Left hindlimb (tissue), 1 donor: ENCODE measurements at regions not wholly inside any gene's neighbourhood (a gene's known extent, or its start where the extent isn't known, plus 50 kb on each side); places are given as distances from the start of the nearest gene placed in this dataset.

Experiments used
- DNase-seq: peaks from one replicate; pipeline ENCODE4 v3.0.0-alpha.2; 2018

GRCh38 chr17:72262766-72263165 lies 141.9 kb downstream of the SOX9 start:
- no peak for DNase-seq

- no peak for DNase-seq
Observed at GRCh38 chr17:72264682-72265405, 144.0 kb downstream of the SOX9 start.

- DNase-seq: no peak
Observed at GRCh38 chr17:72266112-72266775, 145.4 kb downstream of the SOX9 start.

- DNase-seq: no peak
Observed at GRCh38 chr17:72267601-72268000, 146.8 kb downstream of the SOX9 start.

GRCh38 chr17:72268431-72268830 lies 147.6 kb downstream of the SOX9 start:
- no peak for DNase-seq

GRCh38 chr17:72270273-72270924 lies 149.6 kb downstream of the SOX9 start:
- DNase-seq: peak; percentile 73

GRCh38 chr17:72271603-72272002 lies 150.8 kb downstream of the SOX9 start:
- no peak for DNase-seq

- no peak for DNase-seq
Observed at GRCh38 chr17:72273289-72274056, 152.7 kb downstream of the SOX9 start.

GRCh38 chr17:72274614-72275013 lies 153.8 kb downstream of the SOX9 start:
- DNase-seq: no peak

GRCh38 chr17:72280881-72281280 lies 160.1 kb downstream of the SOX9 start:
- no peak for DNase-seq

GRCh38 chr17:72282439-72283029 lies 161.7 kb downstream of the SOX9 start:
- no peak for DNase-seq

- no peak for DNase-seq
Observed at GRCh38 chr17:72284806-72285205, 164.0 kb downstream of the SOX9 start.

- DNase-seq: no peak
Observed at GRCh38 chr17:72287586-72287985, 166.8 kb downstream of the SOX9 start.

- DNase-seq: no peak
Observed at GRCh38 chr17:72294487-72294893, 173.7 kb downstream of the SOX9 start.

- no peak for DNase-seq
Observed at GRCh38 chr17:72295916-72296315, 175.1 kb downstream of the SOX9 start.

- no peak for DNase-seq
Observed at GRCh38 chr17:72296456-72296855, 175.6 kb downstream of the SOX9 start.

- peak; percentile 46 for DNase-seq
Observed at GRCh38 chr17:72297326-72298115, 176.7 kb downstream of the SOX9 start.

GRCh38 chr17:72299100-72299499 lies 178.3 kb downstream of the SOX9 start:
- DNase-seq: no peak

- DNase-seq: no peak
Observed at GRCh38 chr17:72299592-72299991, 178.8 kb downstream of the SOX9 start.

- no peak for DNase-seq
Observed at GRCh38 chr17:72301887-72302286, 181.1 kb downstream of the SOX9 start.

GRCh38 chr17:72302735-72303134 lies 181.9 kb downstream of the SOX9 start:
- no peak for DNase-seq
